ENCODE measurements at regions not wholly inside any gene's neighbourhood (a gene's known extent, or its start where the extent isn't known, plus 50 kb on each side); places are given as distances from the start of the nearest gene placed in this dataset.
"Not testable (repeated sequence)": the region's sequence is repeated elsewhere in the genome, so short reads cannot be mapped to it uniquely, and the experiment has no call there.

- DNase-seq, result no peak
Observed at GRCh38 chr13:34372581-34372980, 554.6 kb downstream of the RFC3 start.

GRCh38 chr13:34376483-34376882 is 558.5 kb downstream of the RFC3 start:
- DNase-seq, result no peak

DNA sequence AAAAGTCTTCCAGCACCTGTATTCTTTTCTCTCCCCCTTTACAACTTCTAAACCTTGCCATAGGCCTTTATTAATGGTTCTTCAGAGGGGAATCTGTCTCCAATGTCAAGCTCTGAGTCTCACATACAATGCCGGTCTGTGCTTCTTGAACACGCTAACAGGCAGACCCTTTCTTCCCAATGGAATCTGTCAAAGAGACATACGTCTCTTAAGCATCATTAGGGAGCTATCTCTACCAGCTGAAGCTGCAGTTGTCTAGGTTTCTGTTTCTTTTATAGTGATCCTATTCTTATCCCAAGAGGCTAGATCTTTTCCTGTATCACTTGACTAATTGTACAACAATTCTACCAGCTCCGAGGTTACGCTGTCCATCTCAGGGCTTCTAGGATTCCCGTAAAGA is 560.8 kb upstream of the NBEA start:
- no peak for DNase-seq

DNA sequence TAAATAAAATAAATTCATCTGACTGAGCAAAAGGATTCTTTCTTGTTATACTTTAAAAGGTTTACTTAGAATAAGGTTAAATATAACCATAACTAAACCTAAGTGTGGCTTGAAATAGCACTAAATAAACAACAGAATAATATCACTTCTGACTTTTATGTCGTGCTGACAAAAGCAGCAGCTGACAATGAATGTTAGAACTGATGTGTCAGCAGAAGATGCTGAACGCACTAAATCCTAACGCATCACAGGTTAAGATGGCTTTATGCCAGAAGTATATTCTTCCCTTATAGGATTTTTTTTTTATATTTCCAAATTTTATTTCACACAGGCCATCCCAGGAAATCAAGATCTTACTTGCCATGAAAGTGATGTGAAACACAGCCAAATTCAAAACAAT is 558.3 kb upstream of the NBEA start:
- DNase-seq, result no peak

DNA sequence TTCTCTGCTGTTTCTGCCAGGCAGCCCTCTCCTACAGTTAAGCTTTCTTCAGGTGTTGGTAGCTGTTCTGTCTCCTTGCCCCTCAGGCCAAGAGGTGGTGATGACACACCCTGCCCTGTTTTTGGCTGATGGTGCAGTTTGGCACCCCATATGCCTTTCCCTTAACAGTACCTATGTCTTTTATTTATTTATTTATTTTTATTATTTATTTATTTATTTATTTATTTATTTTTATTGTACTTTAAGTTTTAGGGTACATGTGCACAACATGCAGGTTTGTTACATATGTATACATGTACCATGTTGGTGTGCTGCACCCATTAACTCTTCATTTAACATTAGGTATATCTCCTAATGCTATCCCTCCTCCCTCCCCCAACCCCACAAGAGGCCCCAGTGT is 555.8 kb upstream of the NBEA start:
- not testable (repeated sequence) for DNase-seq

- no peak for DNase-seq
Observed at GRCh38 chr13:34391076-34391475, 551.0 kb upstream of the NBEA start.

DNA sequence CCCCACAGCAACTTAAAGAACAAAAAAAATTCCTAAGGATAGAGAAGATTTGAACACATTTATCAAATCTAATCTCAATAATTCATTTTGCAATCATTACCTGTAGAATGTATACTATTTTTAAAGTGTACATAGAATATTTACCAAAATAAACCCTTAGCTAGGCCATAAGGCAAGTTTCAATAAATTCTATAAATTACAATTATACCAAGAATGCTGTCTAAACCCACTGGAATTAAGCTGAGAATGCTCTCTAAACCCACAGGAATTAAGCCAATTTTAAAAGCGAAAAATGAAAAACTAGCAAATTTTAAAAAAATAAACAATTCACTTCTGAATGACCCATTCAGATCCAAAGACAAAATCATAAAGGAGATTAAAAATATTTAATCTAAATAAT is 540.4 kb upstream of the NBEA start:
- no peak for DNase-seq

DNA sequence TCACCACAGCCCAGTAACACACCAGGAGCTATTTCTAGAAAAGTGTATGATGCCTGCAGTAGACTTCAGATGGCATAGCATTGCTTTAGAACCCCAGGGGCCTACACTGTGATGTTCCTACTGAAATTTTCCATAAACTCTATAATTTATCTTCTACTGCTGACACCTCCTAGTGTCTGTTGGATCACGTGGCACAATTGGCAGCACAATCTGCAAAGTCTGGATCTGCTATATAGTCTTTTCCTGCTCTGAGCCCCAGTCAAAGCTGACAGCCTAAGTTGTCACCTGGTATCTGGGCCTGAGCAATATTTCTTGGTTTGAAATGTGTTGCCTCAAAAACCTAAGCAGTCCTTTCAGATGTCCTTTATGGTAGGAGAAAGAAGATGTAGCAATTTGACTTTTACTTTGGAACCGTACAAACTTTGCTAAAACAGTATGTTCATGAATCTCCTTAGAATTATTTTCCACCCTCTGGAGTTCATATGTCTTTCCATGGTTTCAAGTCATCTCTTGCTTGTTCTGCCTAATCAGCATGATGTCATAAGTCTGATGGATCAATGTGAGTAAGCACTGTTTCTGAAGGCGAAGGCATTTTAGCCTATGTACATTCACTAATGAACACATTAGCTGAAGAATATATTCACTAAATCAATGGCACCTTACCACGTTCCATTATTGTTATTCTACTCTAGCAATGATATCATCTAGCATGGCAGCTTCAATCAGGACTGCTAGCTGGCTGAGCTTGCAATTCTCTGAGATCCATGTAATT is 536.5 kb upstream of the NBEA start:
- no peak for DNase-seq

- no peak for DNase-seq
Observed at GRCh38 chr13:34408640-34409039, 533.4 kb upstream of the NBEA start.

GRCh38 chr13:34409496-34410182 is 532.4 kb upstream of the NBEA start:
- DNase-seq, result no peak

DNA sequence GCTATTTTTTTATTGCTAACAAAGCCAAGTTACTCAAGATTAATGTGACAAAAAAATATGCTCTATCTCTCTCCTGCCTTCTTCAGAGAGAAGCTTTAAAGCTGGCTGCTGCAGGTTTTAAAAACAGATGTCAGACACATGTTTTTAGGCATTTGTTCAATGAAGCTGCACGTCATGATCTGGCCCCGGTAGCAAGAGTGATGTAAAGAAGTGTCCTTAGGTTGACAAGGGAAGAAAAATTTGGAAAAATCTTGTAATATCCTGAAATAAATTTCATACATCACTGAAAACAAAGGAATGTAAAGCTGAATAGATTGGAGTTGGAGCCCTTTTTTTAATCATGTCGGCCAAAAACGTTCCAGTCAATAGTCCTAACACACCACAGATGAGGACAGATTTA is 531.4 kb upstream of the NBEA start:
- DNase-seq, result no peak

DNA sequence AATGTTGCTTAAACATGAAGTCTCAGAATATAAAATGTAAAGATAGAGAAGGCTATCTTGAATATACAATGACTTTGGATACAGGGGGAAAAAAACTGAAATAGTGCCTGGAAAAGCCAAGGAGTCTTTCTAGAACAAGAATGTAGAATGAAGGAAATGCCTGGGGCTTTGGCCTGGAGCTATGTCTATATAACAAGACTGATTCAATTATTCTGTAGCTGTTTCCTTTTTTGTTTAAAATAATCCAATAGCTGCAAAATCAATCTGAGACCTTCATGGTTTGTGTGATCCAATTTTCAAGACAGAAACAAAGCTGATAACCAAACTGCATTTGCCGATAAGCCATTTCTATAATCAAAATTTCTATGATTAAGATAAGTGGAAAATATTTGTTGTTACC is 530.9 kb upstream of the NBEA start:
- DNase-seq, result no peak

- DNase-seq, result no peak
Observed at GRCh38 chr13:34411894-34412293, 530.2 kb upstream of the NBEA start.

GRCh38 chr13:34412295-34412694 is 529.8 kb upstream of the NBEA start:
- DNase-seq, result no peak

GRCh38 chr13:34412817-34413375 is 529.2 kb upstream of the NBEA start:
- DNase-seq, result no peak

DNA sequence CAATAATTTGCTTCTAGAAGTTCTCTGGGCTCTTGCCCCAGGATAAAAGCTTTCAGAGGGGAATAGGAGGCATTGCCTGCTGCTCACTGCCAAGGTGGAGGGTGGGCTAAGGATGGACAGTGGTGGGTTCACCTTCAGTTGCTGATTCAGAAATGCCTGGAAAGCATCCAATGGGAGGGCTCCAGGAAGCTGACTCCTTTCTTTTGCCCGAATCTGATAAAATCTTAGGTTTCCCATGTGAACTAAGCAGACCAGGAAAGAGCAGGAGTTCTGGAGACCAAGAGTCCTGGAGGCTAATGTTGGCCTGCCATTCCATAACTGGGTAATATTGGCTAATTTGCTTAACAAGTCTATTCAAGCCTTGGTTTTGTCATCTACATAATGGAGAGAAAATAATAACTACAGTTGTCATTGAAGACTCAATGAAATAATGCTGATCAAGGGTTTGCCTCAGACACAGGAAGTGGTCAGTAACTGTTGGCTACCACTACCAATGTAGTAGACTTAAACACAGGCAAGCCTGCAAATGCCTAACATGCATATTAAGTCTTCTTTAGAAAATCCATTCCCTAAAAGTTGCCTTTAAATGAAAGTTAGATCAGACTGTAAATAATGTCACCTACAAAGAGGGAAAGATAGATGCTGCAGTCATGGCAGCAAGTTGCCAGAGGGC is 528.4 kb upstream of the NBEA start:
- no peak for DNase-seq

GRCh38 chr13:34414616-34415015 is 527.5 kb upstream of the NBEA start:
- DNase-seq, result no peak

- no peak for DNase-seq
Observed at GRCh38 chr13:34416971-34417380, 525.1 kb upstream of the NBEA start.

DNA sequence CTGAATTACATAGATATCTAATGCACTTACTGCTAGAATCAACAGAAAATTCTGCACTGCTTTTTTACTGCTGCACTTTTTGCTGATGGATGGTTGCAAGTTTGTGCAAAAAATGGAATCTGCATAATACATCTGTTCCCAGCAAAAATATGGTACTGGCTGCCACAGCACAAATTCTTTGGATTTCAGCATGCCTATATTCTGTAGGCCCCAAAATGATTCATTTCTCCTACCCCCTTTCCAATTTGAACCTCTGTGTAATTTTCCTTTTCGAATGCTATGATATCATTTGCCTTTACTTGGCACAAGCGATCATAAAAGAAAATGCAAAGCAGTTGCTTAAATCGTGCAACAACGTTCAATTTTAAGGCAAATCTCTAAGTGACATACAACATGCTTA is 524.2 kb upstream of the NBEA start:
- no peak for DNase-seq

GRCh38 chr13:34419025-34419424 is 523.0 kb upstream of the NBEA start:
- no peak for DNase-seq

DNA sequence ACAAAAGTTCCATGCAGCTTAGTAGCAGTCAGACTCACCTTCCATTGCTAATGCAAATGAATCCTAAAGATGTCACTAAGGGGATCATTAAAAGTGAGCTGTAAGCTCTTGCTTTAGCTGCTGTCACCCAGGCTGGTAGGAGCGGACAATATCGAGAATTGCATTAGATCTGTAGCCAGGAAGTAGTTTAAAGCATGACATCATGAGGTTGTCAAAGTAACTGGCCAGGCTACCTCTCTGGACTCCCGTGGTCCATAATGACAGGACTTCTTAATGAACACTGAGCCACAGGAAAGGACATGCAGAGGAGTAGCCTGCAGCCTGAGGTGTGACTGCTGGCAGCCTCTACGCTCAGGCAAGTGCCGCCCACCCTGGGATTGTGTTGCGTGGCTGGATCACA is 522.3 kb upstream of the NBEA start:
- no peak for DNase-seq

GRCh38 chr13:34420702-34421346 is 521.2 kb upstream of the NBEA start:
- no peak for DNase-seq

DNA sequence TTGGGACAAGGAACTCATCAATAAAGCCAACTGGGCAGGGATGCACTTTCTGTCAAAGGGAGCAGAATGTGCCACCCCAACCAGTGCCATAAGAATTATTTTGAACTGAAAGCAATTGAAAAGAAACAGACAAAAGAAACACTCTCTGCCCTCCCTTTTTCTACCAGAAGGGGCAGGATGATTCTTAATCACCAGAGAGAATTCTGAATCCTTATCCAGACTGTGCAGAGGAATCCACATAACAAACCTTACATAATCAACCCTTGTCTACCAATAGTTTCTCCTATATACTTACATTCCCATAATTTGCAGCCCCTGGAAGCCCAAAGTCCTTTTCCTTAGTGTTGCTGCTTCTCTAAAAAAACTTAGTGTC is 520.7 kb upstream of the NBEA start:
- no peak for DNase-seq

Measured in activated naive CD4-positive, alpha-beta T cell treated with Interleukin-2 at 50 U/mL for 16 hours (primary cell).